ENCODE measurements at regions not wholly inside any gene's neighbourhood (a gene's known extent, or its start where the extent isn't known, plus 50 kb on each side); places are given as distances from the start of the nearest gene placed in this dataset.

- no peak for DNase-seq (ENCODE audit: low spot score)
Observed at GRCh38 chr2:238688193-238689153, 159.4 kb upstream of the TWIST2 start.

DNA sequence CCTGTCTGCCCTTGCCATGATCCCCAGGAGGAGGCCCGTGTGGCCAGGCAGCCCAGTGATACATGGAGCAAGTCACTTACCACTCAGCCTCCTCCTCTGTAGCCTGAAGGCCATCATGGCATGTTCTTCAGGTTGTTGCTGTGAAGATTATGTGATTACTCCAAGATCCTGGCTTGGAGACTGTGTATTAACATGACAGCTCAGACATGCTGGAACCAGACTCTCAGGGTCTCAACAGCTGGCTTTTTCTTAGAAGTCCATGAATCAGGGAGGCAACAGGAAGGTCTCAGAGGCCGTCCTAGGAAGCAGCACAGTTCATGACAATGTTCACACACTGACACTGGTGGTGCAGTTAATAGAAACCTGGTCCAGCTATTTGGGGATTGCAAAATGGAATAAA, 158.6 kb upstream of the TWIST2 start:
- DNase-seq (ENCODE audit: low spot score): no peak

DNA sequence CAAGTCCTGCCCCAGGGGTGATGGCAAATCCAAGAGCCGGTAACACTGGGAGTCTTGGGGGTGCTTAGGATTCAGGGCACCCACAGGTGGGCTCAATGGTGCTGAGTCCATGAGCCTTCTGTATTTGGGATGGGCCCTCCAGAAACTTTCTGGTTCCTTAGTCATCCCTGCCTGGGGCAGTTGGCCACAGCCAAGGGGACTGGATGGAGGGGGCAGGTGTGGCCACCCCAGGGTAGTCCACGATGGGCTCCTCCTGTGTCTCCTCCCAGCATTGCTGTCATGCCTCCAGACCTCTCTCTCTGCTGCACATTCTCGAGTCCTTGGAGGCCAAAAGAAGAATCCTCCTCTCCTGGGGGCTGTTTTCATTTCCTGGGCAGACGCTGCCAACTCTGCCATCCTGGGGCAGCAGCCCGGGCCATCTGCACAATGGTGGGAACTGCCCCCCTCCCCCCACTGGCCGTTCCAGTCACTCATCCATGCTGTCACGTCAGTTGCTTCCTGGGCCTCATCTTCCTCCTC, 158.0 kb upstream of the TWIST2 start:
- DNase-seq (ENCODE audit: low spot score): no peak

- no peak for DNase-seq (ENCODE audit: low spot score)
Observed at GRCh38 chr2:238690511-238690910, 157.4 kb upstream of the TWIST2 start.

- no peak for DNase-seq (ENCODE audit: low spot score)
Observed at GRCh38 chr2:238691596-238692491, 156.0 kb upstream of the TWIST2 start.

DNA sequence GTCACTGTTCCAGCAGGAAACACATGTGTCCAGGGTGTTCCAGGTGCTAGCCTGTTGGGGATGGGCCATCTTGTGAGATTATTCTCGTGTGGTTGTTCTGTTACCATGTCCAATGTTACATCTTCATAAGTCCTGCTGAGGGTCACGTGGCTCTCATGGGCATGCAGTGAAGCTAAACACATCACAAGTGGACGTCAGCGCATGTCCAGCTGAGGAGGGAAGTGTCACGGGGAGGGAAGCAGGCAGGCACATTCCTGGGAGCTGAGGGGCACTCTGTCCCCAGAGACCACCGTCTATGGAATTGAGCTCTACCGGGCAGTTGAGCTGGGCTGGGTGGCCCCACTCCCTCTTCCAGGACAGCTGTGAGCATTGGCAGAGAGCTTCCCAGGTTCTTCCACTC, 155.3 kb upstream of the TWIST2 start:
- DNase-seq (ENCODE audit: low spot score): no peak

GRCh38 chr2:238693337-238694093, 154.4 kb upstream of the TWIST2 start:
- DNase-seq (ENCODE audit: low spot score): no peak

DNA sequence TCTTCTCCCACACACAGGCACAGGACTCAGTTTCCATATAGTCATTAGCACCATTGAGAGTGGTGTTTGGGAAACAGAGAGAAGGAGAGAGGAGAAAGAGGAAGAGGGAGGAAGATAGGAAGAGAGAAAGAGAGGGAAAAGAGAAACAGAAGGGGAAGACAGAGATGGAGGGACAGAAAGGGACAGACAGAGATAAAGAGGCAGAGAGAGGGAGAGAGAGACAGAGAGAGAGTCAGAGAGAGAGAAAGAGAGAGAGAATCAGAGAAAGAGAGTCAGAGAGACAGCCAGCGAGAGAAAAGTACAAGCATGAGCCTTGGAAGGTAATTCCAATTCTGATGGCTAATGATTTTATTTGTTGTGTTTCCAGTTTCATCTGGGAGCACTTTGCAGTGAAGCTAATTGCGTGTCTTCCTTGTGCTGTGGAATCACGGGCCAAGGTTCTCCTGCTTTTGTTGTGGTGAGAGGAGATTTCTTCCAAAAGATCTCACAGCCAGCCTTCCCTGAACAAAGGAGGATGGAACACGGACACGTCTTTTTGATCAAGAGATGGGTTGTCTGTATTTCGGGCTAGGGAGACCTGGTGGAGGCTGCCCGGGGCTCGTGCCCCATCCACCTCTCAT, 153.6 kb upstream of the TWIST2 start:
- DNase-seq (ENCODE audit: low spot score): no peak

DNA sequence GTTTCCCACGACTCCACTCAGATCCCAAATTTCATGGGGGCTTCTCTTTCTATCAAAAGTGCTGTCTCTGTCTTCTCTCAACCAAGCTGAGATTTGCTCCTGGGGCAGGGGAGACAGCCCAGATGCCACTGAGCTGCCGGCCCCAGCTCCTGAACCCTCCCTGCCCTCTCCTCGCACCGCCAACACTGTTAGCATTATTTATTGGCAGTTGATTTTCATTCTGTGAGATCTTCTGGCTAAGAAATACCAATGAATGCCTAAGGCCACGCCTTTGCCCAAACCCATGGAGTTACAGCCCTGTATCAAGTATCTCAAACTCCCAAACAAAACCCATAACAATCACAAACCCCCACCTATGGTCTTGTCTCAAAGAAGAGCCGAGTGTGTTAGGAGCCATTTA, 153.0 kb upstream of the TWIST2 start:
- DNase-seq (ENCODE audit: low spot score): no peak

DNA sequence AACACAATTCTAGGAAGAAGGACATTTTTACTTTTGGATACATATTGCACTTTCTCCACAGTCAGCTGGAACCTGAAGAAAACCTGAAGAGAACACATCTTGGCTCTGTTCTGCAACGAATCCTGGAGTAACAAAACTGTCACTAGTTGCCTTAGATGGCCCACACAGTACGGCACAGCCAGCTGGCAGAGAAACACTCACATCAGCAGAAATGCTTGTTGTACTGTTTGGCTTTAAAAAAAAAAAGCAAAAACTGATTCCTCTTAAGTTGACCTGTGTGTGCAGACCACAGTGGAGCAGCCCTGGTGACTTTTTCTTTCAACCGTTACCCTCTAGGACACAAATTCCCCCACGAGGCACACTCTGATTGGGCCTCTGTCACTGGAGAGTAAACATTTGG, 152.3 kb upstream of the TWIST2 start:
- no peak for DNase-seq (ENCODE audit: low spot score)

DNA sequence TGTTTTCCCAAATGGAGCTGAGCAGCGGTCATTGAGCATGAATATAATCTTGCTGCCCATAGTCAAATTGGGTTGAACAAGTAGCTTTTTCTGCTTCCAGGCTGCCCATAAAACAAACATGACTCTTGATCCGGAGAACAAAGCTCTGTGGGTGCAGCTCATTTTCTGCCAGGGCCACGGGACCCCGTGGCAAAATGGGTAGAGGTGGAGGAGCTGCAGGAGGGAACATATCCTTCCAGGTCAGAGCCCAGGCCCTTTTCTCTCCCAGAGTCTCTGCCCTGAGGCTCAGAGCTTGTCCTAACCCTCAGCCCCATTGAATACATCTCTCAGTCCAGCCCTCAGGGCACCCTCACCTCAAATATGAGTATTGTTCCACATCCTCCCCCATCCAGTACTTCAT, 151.6 kb upstream of the TWIST2 start:
- no peak for DNase-seq (ENCODE audit: low spot score)

- no peak for DNase-seq (ENCODE audit: low spot score)
Observed at GRCh38 chr2:238696786-238697185, 151.1 kb upstream of the TWIST2 start.

GRCh38 chr2:238697193-238698071, 150.5 kb upstream of the TWIST2 start:
- no peak for DNase-seq (ENCODE audit: low spot score)

GRCh38 chr2:238698072-238698352, 149.9 kb upstream of the TWIST2 start:
- DNase-seq (ENCODE audit: low spot score): no peak

DNA sequence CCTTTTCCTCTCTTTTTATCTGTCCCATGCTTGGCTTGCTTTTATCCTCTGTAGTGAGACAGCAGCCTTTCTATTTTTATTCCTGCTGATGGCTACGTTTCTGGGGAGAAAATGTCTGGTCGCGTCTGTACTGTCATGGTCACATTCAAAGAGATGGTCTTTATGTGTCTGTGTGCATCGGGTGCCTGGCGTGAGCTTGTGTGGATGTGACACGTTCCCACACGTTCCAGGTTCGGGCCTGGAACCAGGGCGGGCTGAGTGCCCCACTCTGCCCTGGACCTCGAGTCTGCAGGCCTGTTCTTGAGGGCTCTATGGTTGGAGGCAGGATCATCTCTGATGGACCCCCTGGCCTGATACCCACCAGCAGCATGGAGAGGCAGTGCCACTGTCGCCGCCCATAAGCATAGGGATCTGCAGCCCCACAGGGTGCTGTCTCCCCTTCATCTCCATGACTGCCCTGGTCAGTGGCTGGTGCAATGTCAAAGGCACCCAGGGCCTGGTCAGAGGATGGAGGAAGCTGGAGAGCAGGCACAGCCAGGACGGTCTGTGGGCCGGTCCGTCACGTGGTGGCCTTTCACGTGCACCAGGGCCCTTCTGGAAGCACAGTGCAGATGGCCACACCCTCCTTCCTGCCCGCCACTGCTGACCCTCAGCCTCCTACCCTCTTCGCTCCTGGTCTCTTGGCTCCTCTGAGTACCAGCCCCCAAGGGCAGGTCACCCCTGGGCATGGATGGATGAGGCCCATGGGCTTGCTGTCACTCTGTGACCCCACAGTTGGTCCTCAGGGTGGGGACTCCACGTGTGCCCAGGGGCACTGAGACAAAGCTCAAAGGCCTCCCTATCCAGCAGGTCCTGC, 149.2 kb upstream of the TWIST2 start:
- no peak for DNase-seq (ENCODE audit: low spot score)

GRCh38 chr2:238699307-238700116, 148.4 kb upstream of the TWIST2 start:
- no peak for DNase-seq (ENCODE audit: low spot score)

DNA sequence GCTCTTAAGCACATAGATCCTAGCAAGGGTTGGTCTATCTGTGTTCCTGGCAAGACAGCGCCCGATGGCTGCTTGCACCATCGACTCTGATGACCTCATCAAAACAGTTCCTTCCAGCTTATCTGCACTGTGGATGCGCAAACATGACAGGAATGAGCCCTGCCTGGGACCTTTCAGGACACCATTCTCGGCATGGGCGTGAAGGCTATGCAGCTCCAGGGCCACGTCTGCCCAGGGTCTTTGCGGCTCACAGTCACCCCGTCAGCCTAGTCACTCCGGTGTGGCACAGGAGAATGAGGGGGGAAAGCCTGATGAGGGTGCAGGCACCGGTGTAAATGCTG, 147.8 kb upstream of the TWIST2 start:
- no peak for DNase-seq (ENCODE audit: low spot score)

DNA sequence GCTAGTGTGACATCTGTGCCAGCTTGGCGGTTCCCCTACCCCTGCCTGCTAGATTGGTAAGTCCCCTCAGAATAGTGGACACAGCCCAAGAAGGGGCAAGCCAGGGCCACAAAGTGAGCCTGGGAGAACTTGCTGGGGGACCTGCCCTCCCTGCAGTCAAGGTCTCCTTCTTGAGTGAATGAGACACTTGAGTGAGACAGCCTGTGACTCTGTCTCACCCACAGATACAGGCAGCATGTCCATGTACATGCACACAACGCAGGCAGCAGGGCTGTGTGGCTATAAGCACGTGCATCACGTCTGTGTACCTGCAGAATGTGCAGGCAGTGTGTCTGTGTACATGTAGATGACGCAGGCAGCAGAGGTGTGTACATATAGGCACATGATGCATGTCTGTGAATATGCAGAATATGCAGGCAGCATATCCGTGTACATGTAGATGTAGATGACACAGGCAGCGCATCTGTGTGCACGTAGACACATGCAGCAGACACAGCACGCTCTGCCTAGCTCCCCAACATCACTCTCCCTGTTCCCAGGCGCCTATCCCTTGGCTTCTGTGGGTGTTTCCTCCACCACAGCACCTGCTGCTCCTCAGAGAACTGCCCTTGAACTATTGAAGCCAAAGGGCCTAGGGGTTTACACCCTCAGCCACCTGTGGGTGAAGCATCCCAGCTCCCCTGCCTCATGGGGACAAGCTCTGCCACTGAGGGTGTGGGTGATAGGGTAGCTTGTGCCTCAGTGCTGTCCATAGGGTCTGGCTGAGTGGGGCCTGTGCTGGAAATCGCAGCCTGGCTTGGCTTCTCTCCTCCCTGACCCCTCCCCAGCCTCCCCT, 147.2 kb upstream of the TWIST2 start:
- DNase-seq (ENCODE audit: low spot score): no peak

Data from globus pallidus (tissue), 1 donor.